ENCODE measurements at regions not wholly inside any gene's neighbourhood (a gene's known extent, or its start where the extent isn't known, plus 50 kb on each side); places are given as distances from the start of the nearest gene placed in this dataset.
"Not testable (repeated sequence)": the region's sequence is repeated elsewhere in the genome, so short reads cannot be mapped to it uniquely, and the experiment has no call there.

GRCh38 chr2:35962585-35963146, 392.9 kb upstream of the CRIM1 start:
- TF ChIP-seq CTCF (conservative IDR thresholded peaks at IDR 0.05; ENCODE audit: low read depth) = no peak
- H3K27ac ChIP-seq = no peak overlapping the region
- CTCF ChIA-PET = no interaction called here
- POLR2A ChIA-PET (ENCODE audit: low non-redundant PET) = no interaction called here
- DNase-seq (ENCODE audit: low spot score) = no peak

GRCh38 chr2:35960596-35960995, 395.0 kb upstream of the CRIM1 start:
- CTCF ChIA-PET = no interaction called here
- POLR2A ChIA-PET (ENCODE audit: low non-redundant PET) = no interaction called here
- TF ChIP-seq CTCF (conservative IDR thresholded peaks at IDR 0.05; ENCODE audit: low read depth) = no peak
- no peak overlapping the region for H3K27ac ChIP-seq
- DNase-seq (ENCODE audit: low spot score) = no peak

- CTCF ChIA-PET; H3K27ac ChIP-seq; DNase-seq (ENCODE audit: low spot score); POLR2A ChIA-PET (ENCODE audit: low non-redundant PET): not testable (repeated sequence)
These were observed 398.5 kb upstream of the CRIM1 start for GRCh38 chr2:35957053-35957452.

GRCh38 chr2:35946478-35946877, 409.1 kb upstream of the CRIM1 start:
- no peak for DNase-seq (ENCODE audit: low spot score)
- CTCF ChIA-PET = interaction anchor here (0.7 kb wide), 1 partner anchor 1593 kb away, joined by 4 read pairs; no protein-coding TSS in a partner anchor
- POLR2A ChIA-PET (ENCODE audit: low non-redundant PET) = no interaction called here

GRCh38 chr2:35938838-35939237, 416.7 kb upstream of the CRIM1 start:
- ChIA-PET POLR2A (ENCODE audit: low non-redundant PET) (no interaction called here), CTCF (no interaction called here)
- no peak for TF ChIP-seq CTCF (conservative IDR thresholded peaks at IDR 0.05; ENCODE audit: low read depth)

More at GRCh38 chr2:35946478-35946877, 409.1 kb upstream of the CRIM1 start:
- H3K27ac ChIP-seq = no peak overlapping the region
- no peak for TF ChIP-seq CTCF (conservative IDR thresholded peaks at IDR 0.05; ENCODE audit: low read depth)

GRCh38 chr2:35933031-35933430, 422.5 kb upstream of the CRIM1 start:
- ChIA-PET POLR2A (ENCODE audit: low non-redundant PET) (no interaction called here), CTCF (no interaction called here)
- DNase-seq (ENCODE audit: low spot score) = peak; percentile 20
- TF ChIP-seq CTCF (conservative IDR thresholded peaks at IDR 0.05; ENCODE audit: low read depth) = no peak
- H3K27ac ChIP-seq = no peak overlapping the region

More at GRCh38 chr2:35938838-35939237, 416.7 kb upstream of the CRIM1 start:
- no peak overlapping the region for H3K27ac ChIP-seq
- no peak for DNase-seq (ENCODE audit: low spot score)

- no peak for TF ChIP-seq CTCF (conservative IDR thresholded peaks at IDR 0.05; ENCODE audit: low read depth)
- ChIA-PET CTCF (no interaction called here), POLR2A (ENCODE audit: low non-redundant PET) (no interaction called here)
- no peak for DNase-seq (ENCODE audit: low spot score)
- H3K27ac ChIP-seq = no peak overlapping the region
These were observed 423.2 kb upstream of the CRIM1 start for GRCh38 chr2:35932276-35932963.
